ENCODE measurements at regions not wholly inside any gene's neighbourhood (a gene's known extent, or its start where the extent isn't known, plus 50 kb on each side); places are given as distances from the start of the nearest gene placed in this dataset.
A peak's percentile ranks its signal among the peaks of the same experiment; 100 is the strongest.

- DNase-seq (ENCODE audit: low read depth, low spot score) = no peak
These were observed 98.4 kb upstream of the PAPOLG start for GRCh38 chr2:60657673-60658072.

DNA sequence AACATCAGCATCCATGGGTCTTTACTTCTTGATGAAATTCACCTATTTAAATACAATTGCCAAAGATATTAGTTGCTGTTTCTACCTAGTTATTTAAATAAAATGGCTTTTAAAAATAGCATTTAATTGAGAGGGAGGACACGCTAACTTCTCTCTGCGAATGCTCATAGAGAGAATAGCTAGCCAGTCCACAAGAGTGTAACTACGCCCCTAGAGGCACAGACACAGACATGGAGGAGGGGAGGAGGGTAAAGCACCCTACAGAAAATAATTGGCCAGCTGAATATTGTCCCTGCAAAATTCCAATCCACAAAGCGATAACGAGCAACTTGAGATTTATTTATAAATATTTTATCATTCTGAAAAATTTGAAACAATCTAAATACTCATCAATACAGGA is 97.0 kb upstream of the PAPOLG start:
- DNase-seq (ENCODE audit: low read depth, low spot score) = no peak

DNA sequence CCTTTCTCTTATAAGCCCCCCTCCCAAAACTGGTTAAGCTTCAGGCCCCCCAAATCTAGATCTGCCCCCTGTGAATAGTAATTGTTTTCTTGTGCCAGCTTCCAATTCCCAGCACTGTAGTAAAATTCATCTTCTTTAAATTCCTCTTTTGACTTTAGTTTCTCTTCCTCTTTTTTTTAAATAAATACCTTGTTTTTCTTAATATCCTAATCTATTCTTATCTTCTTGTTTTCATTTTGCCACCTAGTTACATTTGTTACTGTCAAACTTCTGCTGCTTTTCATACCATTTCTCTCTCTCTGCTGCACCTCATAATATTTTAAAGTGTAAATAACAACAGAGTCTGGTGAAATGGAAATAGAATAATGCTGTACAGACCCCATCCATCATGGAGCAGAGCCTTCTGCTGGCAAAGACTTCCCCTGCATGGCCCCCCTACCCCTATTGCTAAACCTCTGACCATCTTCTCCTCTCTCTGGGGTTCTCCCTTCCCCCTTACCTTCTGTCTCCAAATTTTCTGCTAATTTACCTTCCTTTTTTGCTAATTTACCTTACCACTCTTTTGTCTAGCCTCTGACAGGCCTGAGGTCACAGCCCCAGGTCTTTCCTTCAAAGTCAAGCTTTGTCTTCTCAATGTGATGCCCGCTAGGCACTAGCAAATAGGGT is 94.9 kb upstream of the PAPOLG start:
- no peak for DNase-seq (ENCODE audit: low read depth, low spot score)

DNA sequence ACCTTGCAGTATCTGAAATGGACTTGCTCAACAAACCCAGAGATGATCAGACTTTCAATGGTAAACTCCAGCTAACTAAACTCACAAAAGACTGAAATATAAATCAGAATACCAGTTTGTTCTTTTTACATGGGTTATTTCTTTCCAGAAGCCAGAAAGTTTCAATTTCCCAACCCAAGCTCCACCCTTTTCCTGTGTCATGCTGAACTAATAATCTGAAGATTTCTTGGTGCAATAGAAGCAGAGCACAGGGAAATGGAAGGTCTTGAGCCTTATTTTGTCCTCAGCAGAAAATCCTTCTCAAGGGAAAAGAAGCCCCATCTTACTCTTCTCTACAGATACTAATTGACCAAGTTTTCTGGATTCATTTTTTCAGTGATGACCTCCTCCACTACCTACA is 93.3 kb upstream of the PAPOLG start:
- DNase-seq (ENCODE audit: low read depth, low spot score) = no peak

DNA sequence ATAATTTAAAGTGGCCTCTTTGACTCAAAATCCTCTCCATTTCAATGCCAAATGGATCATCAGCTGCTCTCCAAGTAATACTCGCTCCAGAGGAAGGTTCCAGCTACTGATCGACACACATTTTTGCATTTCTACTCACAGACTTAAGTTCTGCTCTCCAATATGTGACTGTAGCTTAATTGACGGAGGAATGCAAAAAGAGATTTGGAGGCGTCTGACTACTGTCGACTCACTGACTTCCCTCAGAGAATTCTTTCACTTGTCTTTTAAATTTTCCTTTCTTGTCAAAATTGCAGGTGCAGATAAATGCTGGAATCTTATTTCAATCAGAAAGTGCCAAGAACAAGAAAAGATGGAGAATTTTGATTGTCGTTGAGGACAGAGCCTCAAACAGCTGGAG is 84.1 kb upstream of the PAPOLG start:
- no peak for DNase-seq (ENCODE audit: low read depth, low spot score)

GRCh38 chr2:60674524-60675165 is 81.4 kb upstream of the PAPOLG start:
- DNase-seq (ENCODE audit: low read depth, low spot score) = peak; percentile 18

GRCh38 chr2:60675301-60675700 is 80.8 kb upstream of the PAPOLG start:
- DNase-seq (ENCODE audit: low read depth, low spot score) = no peak

GRCh38 chr2:60676706-60677330 is 79.2 kb upstream of the PAPOLG start:
- DNase-seq (ENCODE audit: low read depth, low spot score) = no peak

- DNase-seq (ENCODE audit: low read depth, low spot score) = no peak
These were observed 78.7 kb upstream of the PAPOLG start for GRCh38 chr2:60677356-60677755.

GRCh38 chr2:60678551-60678950 is 77.5 kb upstream of the PAPOLG start:
- DNase-seq (ENCODE audit: low read depth, low spot score) = no peak

- DNase-seq (ENCODE audit: low read depth, low spot score) = no peak
These were observed 76.9 kb upstream of the PAPOLG start for GRCh38 chr2:60679036-60679780.

DNA sequence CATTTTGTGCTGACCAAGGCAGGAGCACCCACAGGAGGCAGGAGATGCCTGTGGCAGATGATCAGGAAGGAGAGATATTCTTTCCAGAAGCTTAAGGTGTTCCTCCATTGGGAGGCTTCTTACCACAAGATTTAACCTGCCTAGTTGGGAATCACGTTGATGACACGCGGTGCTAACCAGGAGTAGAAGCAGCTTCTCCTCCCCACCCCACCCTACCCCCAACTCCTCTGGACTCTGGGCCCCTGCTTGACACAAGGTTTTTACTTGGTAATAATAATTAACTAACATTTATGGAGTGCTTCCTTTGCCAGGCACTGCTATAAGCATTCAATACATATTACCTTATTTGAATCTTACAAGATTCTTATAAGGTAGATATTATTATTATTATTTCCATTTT is 62.5 kb upstream of the PAPOLG start:
- no peak for DNase-seq (ENCODE audit: low read depth, low spot score)

- DNase-seq (ENCODE audit: low read depth, low spot score) = no peak
These were observed 60.3 kb upstream of the PAPOLG start for GRCh38 chr2:60695793-60696192.

- no peak for DNase-seq (ENCODE audit: low read depth, low spot score)
These were observed 56.5 kb upstream of the PAPOLG start for GRCh38 chr2:60699617-60700016.

GRCh38 chr2:60706021-60706420 is 50.0 kb upstream of the PAPOLG start:
- no peak for DNase-seq (ENCODE audit: low read depth, low spot score)

All from brain pericyte (primary cell).